GM18507 (cell line): ENCODE measurements at regions not wholly inside any gene's neighbourhood (a gene's known extent, or its start where the extent isn't known, plus 50 kb on each side); places are given as distances from the start of the nearest gene placed in this dataset.
A peak's percentile ranks its signal among the peaks of the same experiment; 100 is the strongest.

Source experiments
- DNase-seq: peaks from one replicate; pipeline ENCODE4 v3.0.0; 2011; ENCODE audit warnings: low read depth; ENCODE audit not compliant: insufficient read length; ENCODE audit errors: extremely low spot score
- FAIRE-seq: peaks from 2 replicates; lab custom pipeline; 2011; peaks lifted over from hg19 to GRCh38; lab: Jason Lieb, UNC

- FAIRE-seq (no peak), DNase-seq (no peak)
Measured at GRCh38 chr5:77569409-77569808, 69.1 kb downstream of the OTP start.

GRCh38 chr5:77568555-77568954 lies 70.0 kb downstream of the OTP start:
- no peak for DNase-seq
- no peak for FAIRE-seq

- FAIRE-seq (no peak), DNase-seq (no peak)
Measured at GRCh38 chr5:77568082-77568481, 70.4 kb downstream of the OTP start.

- DNase-seq = no peak
- FAIRE-seq = no peak
Measured at GRCh38 chr5:77563475-77563874, 71.4 kb upstream of the WDR41 start.

- no peak for DNase-seq
- no peak for FAIRE-seq
Measured at GRCh38 chr5:77561965-77562364, 69.8 kb upstream of the WDR41 start.

- FAIRE-seq (peak; percentile 15), DNase-seq (no peak)
Measured at GRCh38 chr5:77560677-77561263, 68.7 kb upstream of the WDR41 start.

- no peak for FAIRE-seq
- DNase-seq = no peak
Measured at GRCh38 chr5:77558266-77558665, 66.2 kb upstream of the WDR41 start.

- no peak for FAIRE-seq
- DNase-seq = no peak
Measured at GRCh38 chr5:77550406-77550805, 58.3 kb upstream of the WDR41 start.

GRCh38 chr5:77545285-77545684 lies 53.2 kb upstream of the WDR41 start:
- no peak for DNase-seq
- FAIRE-seq = no peak
